ENCODE measurements at regions not wholly inside any gene's neighbourhood (a gene's known extent, or its start where the extent isn't known, plus 50 kb on each side); places are given as distances from the start of the nearest gene placed in this dataset.
"Not testable (repeated sequence)": the region's sequence is repeated elsewhere in the genome, so short reads cannot be mapped to it uniquely, and the experiment has no call there.

GRCh38 chr2:88396209-88396608 lies 56.3 kb downstream of the FOXI3 start:
- no peak for DNase-seq (ENCODE audit: low read depth in 2 of 3, low spot score in 2 of 3)

GRCh38 chr2:88377641-88377991 lies 74.9 kb downstream of the FOXI3 start:
- no peak for DNase-seq (ENCODE audit: low read depth in 2 of 3, low spot score in 2 of 3)

- no peak for DNase-seq (ENCODE audit: low read depth in 2 of 3, low spot score in 2 of 3)
Measured at GRCh38 chr2:88372042-88372441, 80.5 kb downstream of the FOXI3 start.

- DNase-seq (ENCODE audit: low read depth in 2 of 3, low spot score in 2 of 3): not testable (repeated sequence)
Measured at GRCh38 chr2:88365408-88365807, 87.1 kb downstream of the FOXI3 start.

- DNase-seq (ENCODE audit: low read depth in 2 of 3, low spot score in 2 of 3): no peak
Measured at GRCh38 chr2:88355486-88355885, 97.0 kb downstream of the FOXI3 start.

- DNase-seq (ENCODE audit: low read depth in 2 of 3, low spot score in 2 of 3): no peak
Measured at GRCh38 chr2:88351249-88351601, 101.3 kb downstream of the FOXI3 start.

- DNase-seq (ENCODE audit: low read depth in 2 of 3, low spot score in 2 of 3): peak; percentile 8 to 71 (median 61)
Measured at GRCh38 chr2:88350331-88351248, 101.9 kb downstream of the FOXI3 start.

- DNase-seq (ENCODE audit: low read depth in 2 of 3, low spot score in 2 of 3): no peak
Measured at GRCh38 chr2:88345842-88346241, 106.7 kb downstream of the FOXI3 start.

- DNase-seq (ENCODE audit: low read depth in 2 of 3, low spot score in 2 of 3): no peak
Measured at GRCh38 chr2:88342749-88343148, 109.7 kb downstream of the FOXI3 start.

- no peak for DNase-seq (ENCODE audit: low read depth in 2 of 3, low spot score in 2 of 3)
Measured at GRCh38 chr2:88334418-88334817, 118.1 kb downstream of the FOXI3 start.

- DNase-seq (ENCODE audit: low read depth in 2 of 3, low spot score in 2 of 3): no peak
Measured at GRCh38 chr2:88331239-88331638, 121.3 kb downstream of the FOXI3 start.

- no peak for DNase-seq (ENCODE audit: low read depth in 2 of 3, low spot score in 2 of 3)
Measured at GRCh38 chr2:88329815-88330603, 122.5 kb downstream of the FOXI3 start.

- no peak for DNase-seq (ENCODE audit: low read depth in 2 of 3, low spot score in 2 of 3)
Measured at GRCh38 chr2:88321449-88322248, 130.8 kb downstream of the FOXI3 start.

- DNase-seq (ENCODE audit: low read depth in 2 of 3, low spot score in 2 of 3): no peak
Measured at GRCh38 chr2:88320076-88320773, 132.3 kb downstream of the FOXI3 start.

- DNase-seq (ENCODE audit: low read depth in 2 of 3, low spot score in 2 of 3): no peak
Measured at GRCh38 chr2:88318956-88319330, 133.6 kb downstream of the FOXI3 start.

GRCh38 chr2:88318071-88318955 lies 134.2 kb downstream of the FOXI3 start:
- no peak for DNase-seq (ENCODE audit: low read depth in 2 of 3, low spot score in 2 of 3)

- no peak for DNase-seq (ENCODE audit: low read depth in 2 of 3, low spot score in 2 of 3)
Measured at GRCh38 chr2:88310787-88311186, 140.6 kb downstream of the THNSL2 start.

- DNase-seq (ENCODE audit: low read depth in 2 of 3, low spot score in 2 of 3): no peak
Measured at GRCh38 chr2:88307817-88308216, 137.7 kb downstream of the THNSL2 start.

GRCh38 chr2:88303865-88304264 lies 133.7 kb downstream of the THNSL2 start:
- no peak for DNase-seq (ENCODE audit: low read depth in 2 of 3, low spot score in 2 of 3)

- DNase-seq (ENCODE audit: low read depth in 2 of 3, low spot score in 2 of 3): no peak
Measured at GRCh38 chr2:88296247-88296646, 126.1 kb downstream of the THNSL2 start.

Data from activated CD8-positive, alpha-beta memory T cell treated with anti-CD3 and anti-CD28 coated beads for 48 hours (primary cell).